ENCODE measurements at regions not wholly inside any gene's neighbourhood (a gene's known extent, or its start where the extent isn't known, plus 50 kb on each side); places are given as distances from the start of the nearest gene placed in this dataset.

- TF ChIP-seq EP300 (IDR thresholded peaks at IDR 0.05) (no peak), POLR2AphosphoS5 (IDR thresholded peaks at IDR 0.05) (no peak), POLR2A (IDR thresholded peaks at IDR 0.05) (no peak), CTCF (IDR thresholded peaks at IDR 0.05) (no peak)
- no peak overlapping the region for H3K4me3 ChIP-seq
- WGBS, 5 donors, result 59 to 74% (median 67%) methylated on average over 6 of the region's 6 CpGs
- no peak for DNase-seq
- peaks cover 0 to 5% (median 0%) of the 10 kb centered on the region in 3 donors for H3K27me3 ChIP-seq
- H3K27ac ChIP-seq, result no peak overlapping the region
- H3K9me3 ChIP-seq, result peaks cover 0 to 7% (median 0%) of the 10 kb centered on the region in 4 donors
- intact Hi-C loops (cut with DNase I; ENCODE audit: low total_unique reads), result no loop called here
- no peaks in the 10 kb centered on the region for H3K4me1 ChIP-seq
- no peaks in the 10 kb centered on the region for H3K36me3 ChIP-seq
These were observed 179.7 kb upstream of the CDH4 start for GRCh38 chr20:61072398-61072797.

GRCh38 chr20:61073376-61073775 is 178.7 kb upstream of the CDH4 start:
- H3K36me3 ChIP-seq, result no peaks in the 10 kb centered on the region
- TF ChIP-seq POLR2A (IDR thresholded peaks at IDR 0.05), result no peak
- intact Hi-C loops (cut with DNase I; ENCODE audit: low total_unique reads), result no loop called here
- H3K27me3 ChIP-seq, result peaks cover 0 to 5% (median 0%) of the 10 kb centered on the region in 3 donors
- 86 to 91% (median 91%) methylated on average over 6 of the region's 6 CpGs for WGBS, 5 donors
- H3K9me3 ChIP-seq, result peaks cover 0 to 7% (median 2%) of the 10 kb centered on the region in 4 donors
- H3K27ac ChIP-seq, result no peak overlapping the region
- no peak overlapping the region for H3K4me3 ChIP-seq
- no peak for DNase-seq
- no peaks in the 10 kb centered on the region for H3K4me1 ChIP-seq

- no peak for DNase-seq
- no peak overlapping the region for H3K27ac ChIP-seq
- no peaks in the 10 kb centered on the region for H3K27me3 ChIP-seq
- no peaks in the 10 kb centered on the region for H3K36me3 ChIP-seq
- no peak overlapping the region for H3K4me3 ChIP-seq
- 70 to 85% (median 76%) methylated on average over 3 of the region's 3 CpGs for WGBS, 5 donors
- no peak for TF ChIP-seq CTCF (IDR thresholded peaks at IDR 0.05)
- TF ChIP-seq EP300 (IDR thresholded peaks at IDR 0.05), result no peak
- TF ChIP-seq POLR2A (IDR thresholded peaks at IDR 0.05), result no peak
- no peak for TF ChIP-seq POLR2AphosphoS5 (IDR thresholded peaks at IDR 0.05)
- intact Hi-C loops (cut with DNase I; ENCODE audit: low total_unique reads), result no loop called here
- H3K4me1 ChIP-seq, result no peaks in the 10 kb centered on the region
- peaks cover 0 to 13% (median 6%) of the 10 kb centered on the region in 4 donors for H3K9me3 ChIP-seq
These were observed 169.3 kb upstream of the CDH4 start for GRCh38 chr20:61082720-61083119.

- Histone ChIP-seq H3K4me3 (no peak overlapping the region), H3K27me3 (no peaks in the 10 kb centered on the region), H3K9me3 (peaks cover 0 to 13% (median 5%) of the 10 kb centered on the region in 4 donors), H3K36me3 (no peaks in the 10 kb centered on the region), H3K4me1 (no peaks in the 10 kb centered on the region), H3K27ac (no peak overlapping the region)
- intact Hi-C loops (cut with DNase I; ENCODE audit: low total_unique reads), result no loop called here
- WGBS, 5 donors, result 78 to 91% (median 86%) methylated on average over 3 of the region's 3 CpGs
- DNase-seq, result no peak
- TF ChIP-seq POLR2AphosphoS5 (IDR thresholded peaks at IDR 0.05), result no peak
- TF ChIP-seq CTCF (IDR thresholded peaks at IDR 0.05), result no peak
- no peak for TF ChIP-seq POLR2A (IDR thresholded peaks at IDR 0.05)
- TF ChIP-seq EP300 (IDR thresholded peaks at IDR 0.05), result no peak
These were observed 168.6 kb upstream of the CDH4 start for GRCh38 chr20:61083431-61083830.

GRCh38 chr20:61086031-61086430 is 166.0 kb upstream of the CDH4 start:
- no peaks in the 10 kb centered on the region for H3K36me3 ChIP-seq
- TF ChIP-seq EP300 (IDR thresholded peaks at IDR 0.05), result no peak
- no peak for TF ChIP-seq POLR2AphosphoS5 (IDR thresholded peaks at IDR 0.05)
- no peak for TF ChIP-seq POLR2A (IDR thresholded peaks at IDR 0.05)
- TF ChIP-seq CTCF (IDR thresholded peaks at IDR 0.05), result no peak
- no peaks in the 10 kb centered on the region for H3K4me1 ChIP-seq
- no peak overlapping the region for H3K27ac ChIP-seq
- 82 to 90% (median 88%) methylated on average over 1 of the region's 1 CpG for WGBS, 5 donors
- no peak overlapping the region for H3K4me3 ChIP-seq
- H3K9me3 ChIP-seq, result peaks cover 0 to 12% (median 4%) of the 10 kb centered on the region in 4 donors
- intact Hi-C loops (cut with DNase I; ENCODE audit: low total_unique reads), result no loop called here
- no peaks in the 10 kb centered on the region for H3K27me3 ChIP-seq
- no peak for DNase-seq

Data from stomach (tissue), 8 donors.